ENCODE measurements at regions not wholly inside any gene's neighbourhood (a gene's known extent, or its start where the extent isn't known, plus 50 kb on each side); places are given as distances from the start of the nearest gene placed in this dataset.

GRCh38 chr5:98638111-98638510 lies 135.4 kb upstream of the RGMB start:
- no peak overlapping the region for H3K27ac Mint-ChIP-seq
- no peak overlapping the region for H3K4me3 Mint-ChIP-seq
- ATAC-seq (replicated peaks) = no peak
- H3K4me1 Mint-ChIP-seq = no peaks in the 10 kb centered on the region
- H3K36me3 Mint-ChIP-seq (ENCODE audit: low read depth) = no peaks in the 10 kb centered on the region
- peaks cover 4% of the 10 kb centered on the region for H3K27me3 Mint-ChIP-seq
- no peaks in the 10 kb centered on the region for H3K9me3 Mint-ChIP-seq

GRCh38 chr5:98638701-98639100 lies 134.8 kb upstream of the RGMB start:
- H3K36me3 Mint-ChIP-seq (ENCODE audit: low read depth) = no peaks in the 10 kb centered on the region
- H3K27ac Mint-ChIP-seq = no peak overlapping the region
- no peak for ATAC-seq (replicated peaks)
- no peaks in the 10 kb centered on the region for H3K4me1 Mint-ChIP-seq
- peaks cover 4% of the 10 kb centered on the region for H3K27me3 Mint-ChIP-seq
- no peak overlapping the region for H3K4me3 Mint-ChIP-seq
- no peaks in the 10 kb centered on the region for H3K9me3 Mint-ChIP-seq

GRCh38 chr5:98639274-98639673 lies 134.2 kb upstream of the RGMB start:
- H3K4me3 Mint-ChIP-seq = no peak overlapping the region
- ATAC-seq (replicated peaks) = no peak
- H3K27ac Mint-ChIP-seq = no peak overlapping the region
- no peaks in the 10 kb centered on the region for H3K4me1 Mint-ChIP-seq
- H3K9me3 Mint-ChIP-seq = no peaks in the 10 kb centered on the region
- peaks cover 4% of the 10 kb centered on the region for H3K27me3 Mint-ChIP-seq
- no peaks in the 10 kb centered on the region for H3K36me3 Mint-ChIP-seq (ENCODE audit: low read depth)

DNA sequence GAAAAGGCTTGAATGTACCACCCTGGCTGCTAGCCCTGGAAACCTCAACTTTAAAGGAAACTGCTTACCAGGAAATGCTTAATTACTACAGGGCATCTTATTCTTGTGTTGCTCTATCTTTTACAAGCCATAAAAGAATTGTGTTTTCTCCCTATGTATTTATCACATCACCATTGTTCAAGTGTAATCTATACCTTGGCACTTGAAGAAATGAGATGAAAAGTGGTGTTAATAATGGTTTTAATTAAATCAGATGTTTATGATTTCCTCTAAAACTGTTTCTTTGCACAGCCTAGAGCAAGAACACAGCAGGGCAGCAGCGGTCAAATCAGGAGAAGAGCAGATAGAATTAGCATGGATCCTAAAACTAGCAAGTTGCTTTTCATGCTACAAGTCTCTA lies 131.8 kb upstream of the RGMB start:
- Mint-ChIP-seq H3K36me3 (ENCODE audit: low read depth) (no peaks in the 10 kb centered on the region), H3K4me1 (no peaks in the 10 kb centered on the region), H3K4me3 (no peak overlapping the region), H3K9me3 (no peaks in the 10 kb centered on the region), H3K27ac (no peak overlapping the region), H3K27me3 (peaks cover 7% of the 10 kb centered on the region)
- ATAC-seq (replicated peaks) = no peak

DNA sequence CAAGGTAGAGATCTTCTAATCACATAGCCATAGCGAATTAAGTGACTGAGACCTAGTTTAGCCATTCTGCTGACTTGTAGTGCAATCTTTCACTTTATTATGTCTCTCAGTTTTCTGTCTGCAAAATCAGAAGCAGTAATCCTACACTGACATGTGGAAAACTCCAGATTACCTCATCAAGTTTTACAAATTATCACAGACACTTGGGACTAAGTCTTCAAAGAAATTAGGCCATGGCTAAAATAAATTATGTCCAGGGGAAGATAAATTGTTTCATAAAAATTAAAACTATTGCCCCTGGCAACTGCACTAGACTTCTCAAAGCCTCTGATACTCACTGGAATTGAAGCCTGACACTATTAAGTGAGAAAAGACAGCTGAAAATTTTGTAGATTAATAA lies 129.9 kb upstream of the RGMB start:
- Mint-ChIP-seq H3K4me3 (no peak overlapping the region), H3K27me3 (peaks cover 8% of the 10 kb centered on the region), H3K9me3 (no peaks in the 10 kb centered on the region), H3K27ac (no peak overlapping the region), H3K4me1 (no peaks in the 10 kb centered on the region), H3K36me3 (ENCODE audit: low read depth) (no peaks in the 10 kb centered on the region)
- ATAC-seq (replicated peaks) = no peak

DNA sequence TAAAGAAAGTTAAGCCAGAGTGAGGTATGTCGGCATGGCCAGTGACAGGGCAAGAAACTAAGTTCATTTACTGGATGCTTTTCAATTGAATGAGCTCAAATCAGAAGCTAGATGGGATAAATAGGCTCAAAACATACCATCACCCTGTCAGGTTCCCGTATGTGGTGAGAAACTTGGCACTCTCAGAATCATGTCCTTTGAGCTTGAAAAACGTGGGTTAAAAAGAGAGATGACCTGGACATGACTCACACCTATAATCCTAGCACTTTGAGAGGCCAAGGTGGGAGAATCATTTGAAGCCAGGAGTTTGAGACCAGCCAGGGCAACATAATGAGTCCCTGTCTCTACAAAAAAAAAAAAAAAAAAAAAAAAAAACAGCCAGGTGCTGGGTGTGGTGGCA lies 121.7 kb upstream of the RGMB start:
- H3K4me1 Mint-ChIP-seq = no peaks in the 10 kb centered on the region
- H3K9me3 Mint-ChIP-seq = no peaks in the 10 kb centered on the region
- H3K27ac Mint-ChIP-seq = no peak overlapping the region
- peaks cover 5% of the 10 kb centered on the region for H3K27me3 Mint-ChIP-seq
- no peak for ATAC-seq (replicated peaks)
- no peak overlapping the region for H3K4me3 Mint-ChIP-seq
- no peaks in the 10 kb centered on the region for H3K36me3 Mint-ChIP-seq (ENCODE audit: low read depth)

DNA sequence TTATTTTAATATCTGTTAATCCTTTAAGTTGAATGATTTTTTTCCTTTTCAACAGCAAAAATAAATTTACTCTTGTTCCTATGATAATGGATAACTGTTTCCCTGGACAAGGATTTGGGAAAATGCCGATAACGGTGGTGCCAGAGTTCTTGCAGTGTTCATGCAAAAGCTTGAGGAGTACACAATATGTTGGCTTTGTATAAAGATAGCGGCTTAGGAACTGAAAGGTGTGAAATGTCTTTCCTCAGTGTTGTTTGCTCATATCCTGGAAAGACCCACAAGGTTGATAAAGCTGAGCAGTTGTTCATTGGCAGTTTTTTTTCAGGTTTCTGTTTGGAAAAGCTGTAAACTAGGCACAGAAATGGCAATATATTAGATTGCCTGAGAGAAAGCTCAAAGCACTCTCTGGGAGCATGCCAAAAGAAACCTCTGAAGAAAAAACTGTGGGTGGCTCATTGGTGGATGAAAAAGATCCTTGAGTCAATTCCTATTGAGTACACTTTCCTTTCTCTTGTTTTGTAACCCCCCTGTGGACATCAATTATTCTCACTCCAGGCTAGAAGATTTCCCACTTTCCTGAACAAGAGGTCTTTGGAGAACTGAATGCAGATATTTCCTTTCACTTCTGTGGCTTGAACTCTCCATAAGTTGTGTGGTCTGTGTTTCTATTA lies 117.2 kb upstream of the RGMB start:
- Mint-ChIP-seq H3K27ac (no peak overlapping the region), H3K27me3 (no peaks in the 10 kb centered on the region), H3K4me1 (no peaks in the 10 kb centered on the region), H3K4me3 (no peak overlapping the region), H3K9me3 (no peaks in the 10 kb centered on the region), H3K36me3 (ENCODE audit: low read depth) (no peaks in the 10 kb centered on the region)
- no peak for ATAC-seq (replicated peaks)

DNA sequence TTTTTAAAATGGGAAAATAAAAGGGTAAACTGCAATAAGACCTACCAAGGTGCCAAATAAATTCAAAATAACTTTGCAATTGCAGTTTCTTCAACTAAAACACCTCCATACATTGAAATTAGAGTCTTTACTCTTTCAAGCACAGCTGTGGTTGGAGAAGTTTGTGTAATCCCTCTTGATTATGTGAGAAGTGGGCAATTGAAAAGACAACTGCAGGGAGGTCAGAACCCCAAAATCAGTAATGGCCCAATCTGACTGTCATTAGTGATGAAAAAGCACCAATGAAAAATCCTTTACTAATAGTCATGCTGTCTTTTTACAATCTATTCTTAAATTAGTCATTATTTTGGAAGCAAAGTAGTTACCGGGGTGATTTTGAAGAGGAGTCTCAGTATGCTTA lies 116.7 kb upstream of the RGMB start:
- H3K27ac Mint-ChIP-seq = no peak overlapping the region
- no peak overlapping the region for H3K4me3 Mint-ChIP-seq
- H3K36me3 Mint-ChIP-seq (ENCODE audit: low read depth) = no peaks in the 10 kb centered on the region
- no peaks in the 10 kb centered on the region for H3K9me3 Mint-ChIP-seq
- no peak for ATAC-seq (replicated peaks)
- H3K27me3 Mint-ChIP-seq = no peaks in the 10 kb centered on the region
- no peaks in the 10 kb centered on the region for H3K4me1 Mint-ChIP-seq

DNA sequence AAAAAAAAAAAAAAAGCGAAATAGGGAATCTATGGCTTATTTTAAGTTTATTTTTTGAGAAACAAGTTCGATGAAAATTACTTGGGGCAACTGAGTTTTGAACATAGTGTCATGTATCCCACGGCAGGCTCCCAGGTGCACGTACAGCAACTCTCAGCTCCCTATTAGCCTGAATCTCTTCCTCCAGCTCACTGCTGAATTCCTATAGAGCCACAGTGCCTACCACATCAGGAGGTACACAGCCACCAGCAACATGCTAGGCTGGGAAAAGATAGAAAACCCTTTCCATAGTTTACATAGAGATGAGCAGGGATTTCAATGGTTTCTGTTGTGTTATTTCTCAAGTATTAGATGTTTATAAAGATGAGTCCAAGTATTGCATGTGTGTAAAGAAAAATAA lies 115.9 kb upstream of the RGMB start:
- H3K4me1 Mint-ChIP-seq = no peaks in the 10 kb centered on the region
- no peaks in the 10 kb centered on the region for H3K36me3 Mint-ChIP-seq (ENCODE audit: low read depth)
- no peaks in the 10 kb centered on the region for H3K9me3 Mint-ChIP-seq
- no peak for ATAC-seq (replicated peaks)
- H3K27me3 Mint-ChIP-seq = no peaks in the 10 kb centered on the region
- H3K27ac Mint-ChIP-seq = no peak overlapping the region
- H3K4me3 Mint-ChIP-seq = no peak overlapping the region

GRCh38 chr5:98663521-98663920 lies 109.9 kb upstream of the RGMB start:
- ATAC-seq (replicated peaks) = no peak
- Mint-ChIP-seq H3K27ac (no peak overlapping the region), H3K4me3 (no peak overlapping the region), H3K4me1 (no peaks in the 10 kb centered on the region), H3K36me3 (ENCODE audit: low read depth) (no peaks in the 10 kb centered on the region), H3K27me3 (peaks cover 10% of the 10 kb centered on the region), H3K9me3 (no peaks in the 10 kb centered on the region)

DNA sequence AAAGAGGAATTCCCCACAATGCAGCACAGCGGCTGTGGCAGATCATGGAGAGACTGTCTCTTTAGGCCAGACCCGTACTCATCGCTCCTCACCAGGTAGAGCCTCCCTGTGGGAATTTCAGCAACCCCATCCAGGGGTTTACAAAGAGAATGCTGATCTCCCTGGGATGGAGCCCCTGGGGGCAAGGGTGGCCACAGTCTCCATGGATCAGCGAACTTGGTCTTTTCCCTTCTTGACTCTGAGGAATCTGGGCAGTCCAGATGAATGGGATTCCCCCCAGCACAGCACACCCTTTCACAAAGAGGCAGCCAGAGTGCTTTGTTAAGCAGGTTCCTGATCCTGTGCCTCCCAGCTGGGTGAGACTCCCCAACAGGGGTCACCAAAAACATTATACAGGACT lies 108.7 kb upstream of the RGMB start:
- no peak overlapping the region for H3K4me3 Mint-ChIP-seq
- peaks cover 10% of the 10 kb centered on the region for H3K27me3 Mint-ChIP-seq
- ATAC-seq (replicated peaks) = no peak
- no peak overlapping the region for H3K27ac Mint-ChIP-seq
- no peaks in the 10 kb centered on the region for H3K9me3 Mint-ChIP-seq
- no peaks in the 10 kb centered on the region for H3K4me1 Mint-ChIP-seq
- H3K36me3 Mint-ChIP-seq (ENCODE audit: low read depth) = no peaks in the 10 kb centered on the region

GRCh38 chr5:98679963-98680362 lies 93.5 kb upstream of the RGMB start:
- H3K36me3 Mint-ChIP-seq (ENCODE audit: low read depth) = no peaks in the 10 kb centered on the region
- no peak overlapping the region for H3K27ac Mint-ChIP-seq
- H3K4me1 Mint-ChIP-seq = no peaks in the 10 kb centered on the region
- H3K4me3 Mint-ChIP-seq = no peak overlapping the region
- no peak for ATAC-seq (replicated peaks)
- H3K27me3 Mint-ChIP-seq = no peaks in the 10 kb centered on the region
- no peaks in the 10 kb centered on the region for H3K9me3 Mint-ChIP-seq

- Mint-ChIP-seq H3K4me1 (no peaks in the 10 kb centered on the region), H3K4me3 (no peak overlapping the region), H3K36me3 (ENCODE audit: low read depth) (no peaks in the 10 kb centered on the region), H3K27ac (no peak overlapping the region), H3K27me3 (no peaks in the 10 kb centered on the region), H3K9me3 (peaks cover 8% of the 10 kb centered on the region)
- ATAC-seq (replicated peaks) = no peak
Observed at GRCh38 chr5:98690002-98690401, 83.5 kb upstream of the RGMB start.

GRCh38 chr5:98694902-98695301 lies 78.6 kb upstream of the RGMB start:
- no peaks in the 10 kb centered on the region for H3K4me1 Mint-ChIP-seq
- H3K4me3 Mint-ChIP-seq = no peak overlapping the region
- H3K36me3 Mint-ChIP-seq (ENCODE audit: low read depth) = no peaks in the 10 kb centered on the region
- H3K27me3 Mint-ChIP-seq = peaks cover 15% of the 10 kb centered on the region
- no peak for ATAC-seq (replicated peaks)
- H3K9me3 Mint-ChIP-seq = peaks cover 4% of the 10 kb centered on the region
- H3K27ac Mint-ChIP-seq = no peak overlapping the region

- Mint-ChIP-seq H3K27me3 (peaks cover 26% of the 10 kb centered on the region), H3K27ac (no peak overlapping the region), H3K36me3 (ENCODE audit: low read depth) (no peaks in the 10 kb centered on the region), H3K9me3 (peaks cover 15% of the 10 kb centered on the region), H3K4me3 (no peak overlapping the region), H3K4me1 (no peaks in the 10 kb centered on the region)
- ATAC-seq (replicated peaks) = no peak
Observed at GRCh38 chr5:98698359-98698758, 75.1 kb upstream of the RGMB start.

DNA sequence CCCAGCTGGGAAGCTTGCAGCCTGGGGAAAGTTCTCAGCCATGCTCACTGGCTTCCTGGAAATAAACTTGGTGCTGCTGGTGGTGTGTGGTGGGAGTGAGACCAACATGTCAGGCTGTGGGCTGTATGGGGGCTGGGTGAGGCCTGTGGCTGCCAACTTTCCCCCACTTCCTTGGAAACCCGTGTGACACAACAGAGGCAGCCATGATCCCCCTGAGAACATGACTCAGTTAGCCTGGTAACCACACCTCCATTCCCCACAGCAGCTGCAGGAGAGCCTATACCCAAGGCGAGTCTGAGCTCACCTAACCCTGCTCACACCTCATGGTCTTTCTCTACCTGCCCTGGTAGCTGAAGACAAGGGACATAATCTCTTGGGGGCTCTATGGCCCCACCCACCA lies 72.7 kb upstream of the RGMB start:
- H3K27me3 Mint-ChIP-seq = peaks cover 23% of the 10 kb centered on the region
- H3K4me3 Mint-ChIP-seq = no peak overlapping the region
- H3K9me3 Mint-ChIP-seq = peaks cover 18% of the 10 kb centered on the region
- H3K4me1 Mint-ChIP-seq = no peaks in the 10 kb centered on the region
- H3K36me3 Mint-ChIP-seq (ENCODE audit: low read depth) = no peaks in the 10 kb centered on the region
- H3K27ac Mint-ChIP-seq = no peak overlapping the region
- ATAC-seq (replicated peaks) = no peak

Data from activated T-helper 17 cell treated with anti-CD3 and anti-CD28 coated beads, Interleukin-2, amount 50 U/mL, for 72 hours (primary cell).